ENCODE measurements at regions not wholly inside any gene's neighbourhood (a gene's known extent, or its start where the extent isn't known, plus 50 kb on each side); places are given as distances from the start of the nearest gene placed in this dataset.

GRCh38 chr12:127189992-127190391, 1077.0 kb upstream of the TMEM132C start:
- TF ChIP-seq CBX3 (IDR thresholded peaks at IDR 0.05; ENCODE audit: borderline replicate concordance, low read depth) = no peak
- no peak for TF ChIP-seq CREM (IDR thresholded peaks at IDR 0.05; ENCODE audit: low read depth)
- TF ChIP-seq E2F4 (IDR thresholded peaks at IDR 0.05; ENCODE audit: low read depth, low read length) = no peak
- TF ChIP-seq ZNF384 (IDR thresholded peaks at IDR 0.05; ENCODE audit: borderline replicate concordance, low read depth, low read length) = no peak
- no peak for TF ChIP-seq CHD4 (IDR thresholded peaks at IDR 0.05)
- TF ChIP-seq CTCF (IDR thresholded peaks at IDR 0.05 in 2 of 3, conservative IDR thresholded peaks at IDR 0.05 in 1 of 3; ENCODE audit: control insufficient read depth in 2 of 3, extremely low read depth in 1 of 3, insufficient read depth in 1 of 3, low read depth in 3 of 3, low read length in 3 of 3) = no peak
- no peak for TF ChIP-seq MXI1 (IDR thresholded peaks at IDR 0.05; ENCODE audit: low read depth, low read length)
- TF ChIP-seq TARDBP (IDR thresholded peaks at IDR 0.05; ENCODE audit: borderline replicate concordance) = no peak
- no peak for TF ChIP-seq POLR2AphosphoS5 (IDR thresholded peaks at IDR 0.05; ENCODE audit: low read length)
- TF ChIP-seq POLR2A (IDR thresholded peaks at IDR 0.05; ENCODE audit: low read depth, low read length) = no peak
- no peak for TF ChIP-seq ZBTB40 (IDR thresholded peaks at IDR 0.05; ENCODE audit: borderline replicate concordance)
